Subcutaneous abdominal adipose tissue (tissue), 5 donors: ENCODE measurements at regions not wholly inside any gene's neighbourhood (a gene's known extent, or its start where the extent isn't known, plus 50 kb on each side); places are given as distances from the start of the nearest gene placed in this dataset.

Experiments
- H3K27ac ChIP-seq: one replicate; pipeline ENCODE4 v1.7.0; 2013; ENCODE audit warnings: low read depth, mild to moderate bottlenecking, inconsistent platforms, low read length, moderate library complexity
- H3K27me3 ChIP-seq, 5 donors: one replicate each; pipeline ENCODE4 v1.7.0; 2013; ENCODE audit warnings: low read length in 5 of 5, inconsistent platforms in 1 of 5; ENCODE audit not compliant: control insufficient read depth in 5 of 5, insufficient read depth in 4 of 5
- H3K36me3 ChIP-seq, 5 donors: one replicate each; pipeline ENCODE4 v1.7.0; 2013; ENCODE audit warnings: low read length in 5 of 5; ENCODE audit not compliant: control insufficient read depth in 5 of 5, insufficient read depth in 5 of 5
- H3K4me1 ChIP-seq, 5 donors: one replicate each; pipeline ENCODE4 v1.7.0; 2013; ENCODE audit warnings: low read length in 5 of 5, mild to moderate bottlenecking in 3 of 5, moderate library complexity in 1 of 5; ENCODE audit not compliant: control insufficient read depth in 5 of 5, insufficient read depth in 5 of 5
- H3K4me3 ChIP-seq, 5 donors: one replicate each; pipeline ENCODE4 v1.7.0; 2013; ENCODE audit warnings: low read length in 5 of 5, low read depth in 1 of 5
- H3K9ac ChIP-seq, 5 donors: one replicate each; pipeline ENCODE4 v1.7.0; 2013; ENCODE audit warnings: low read length in 5 of 5, mild to moderate bottlenecking in 4 of 5, moderate library complexity in 3 of 5
- H3K9me3 ChIP-seq, 5 donors: one replicate each; pipeline ENCODE4 v1.7.0; 2013; ENCODE audit warnings: low read length in 5 of 5; ENCODE audit not compliant: control insufficient read depth in 5 of 5
- donor health status: healthy.
- donor health status: healthy.
- donor health status: healthy.
- donor health status: healthy.
- donor health status: healthy.

- no peak overlapping the region for H3K4me3 ChIP-seq
- H3K9ac ChIP-seq: no peak overlapping the region
- H3K27me3 ChIP-seq: no peaks in the 10 kb centered on the region
- no peaks in the 10 kb centered on the region for H3K36me3 ChIP-seq
- no peaks in the 10 kb centered on the region for H3K9me3 ChIP-seq
- peaks cover 0 to 36% (median 7%) of the 10 kb centered on the region in 5 donors for H3K4me1 ChIP-seq
- H3K27ac ChIP-seq: no peak overlapping the region
Measured at GRCh38 chr6:156163311-156163710, 613.9 kb upstream of the ARID1B start.

DNA sequence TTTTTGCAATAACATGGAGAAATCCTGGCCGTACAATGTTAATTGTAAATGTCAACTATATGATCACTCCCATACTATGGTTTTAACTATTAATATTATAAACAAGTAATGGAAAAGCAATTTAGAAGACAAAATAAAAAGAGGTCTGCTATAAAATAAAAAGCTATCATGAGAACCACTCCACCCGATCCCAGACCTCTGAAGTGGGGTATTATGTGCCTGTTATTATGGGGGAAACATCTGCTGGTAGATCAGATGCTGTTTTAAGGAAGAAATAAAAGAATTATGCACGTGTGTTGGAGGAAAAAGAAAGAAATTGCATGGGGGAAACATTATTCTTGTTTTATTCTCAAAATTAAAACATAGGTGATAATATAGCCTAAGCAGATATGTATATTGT, 615.7 kb upstream of the ARID1B start:
- H3K36me3 ChIP-seq: no peaks in the 10 kb centered on the region
- no peak overlapping the region for H3K4me3 ChIP-seq
- H3K27me3 ChIP-seq: no peaks in the 10 kb centered on the region
- no peaks in the 10 kb centered on the region for H3K9me3 ChIP-seq
- peaks cover 0 to 22% (median 0%) of the 10 kb centered on the region in 5 donors for H3K4me1 ChIP-seq
- no peak overlapping the region for H3K9ac ChIP-seq
- no peak overlapping the region for H3K27ac ChIP-seq

DNA sequence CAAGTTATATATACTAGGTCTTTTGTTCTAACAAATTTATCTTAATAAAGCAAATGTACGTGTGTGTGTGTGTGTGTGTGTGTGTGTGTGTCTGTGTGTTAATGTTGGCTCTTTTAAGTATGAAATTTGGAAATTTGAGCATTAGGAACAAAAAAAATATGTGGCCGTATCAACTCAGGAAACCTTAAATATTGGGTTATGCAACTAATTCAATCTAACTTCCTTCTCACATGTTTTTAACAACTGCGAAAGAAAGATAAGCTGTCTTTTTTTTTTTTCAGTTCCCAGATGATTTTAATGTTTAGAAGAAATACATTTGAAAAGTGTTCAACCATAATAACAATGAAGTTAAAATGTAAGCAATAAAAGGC, 616.4 kb upstream of the ARID1B start:
- Histone ChIP-seq H3K4me1 (peaks cover 0 to 18% (median 0%) of the 10 kb centered on the region in 5 donors), H3K27ac (no peak overlapping the region), H3K27me3 (no peaks in the 10 kb centered on the region), H3K9me3 (no peaks in the 10 kb centered on the region), H3K4me3 (no peak overlapping the region), H3K36me3 (no peaks in the 10 kb centered on the region), H3K9ac (no peak overlapping the region)

DNA sequence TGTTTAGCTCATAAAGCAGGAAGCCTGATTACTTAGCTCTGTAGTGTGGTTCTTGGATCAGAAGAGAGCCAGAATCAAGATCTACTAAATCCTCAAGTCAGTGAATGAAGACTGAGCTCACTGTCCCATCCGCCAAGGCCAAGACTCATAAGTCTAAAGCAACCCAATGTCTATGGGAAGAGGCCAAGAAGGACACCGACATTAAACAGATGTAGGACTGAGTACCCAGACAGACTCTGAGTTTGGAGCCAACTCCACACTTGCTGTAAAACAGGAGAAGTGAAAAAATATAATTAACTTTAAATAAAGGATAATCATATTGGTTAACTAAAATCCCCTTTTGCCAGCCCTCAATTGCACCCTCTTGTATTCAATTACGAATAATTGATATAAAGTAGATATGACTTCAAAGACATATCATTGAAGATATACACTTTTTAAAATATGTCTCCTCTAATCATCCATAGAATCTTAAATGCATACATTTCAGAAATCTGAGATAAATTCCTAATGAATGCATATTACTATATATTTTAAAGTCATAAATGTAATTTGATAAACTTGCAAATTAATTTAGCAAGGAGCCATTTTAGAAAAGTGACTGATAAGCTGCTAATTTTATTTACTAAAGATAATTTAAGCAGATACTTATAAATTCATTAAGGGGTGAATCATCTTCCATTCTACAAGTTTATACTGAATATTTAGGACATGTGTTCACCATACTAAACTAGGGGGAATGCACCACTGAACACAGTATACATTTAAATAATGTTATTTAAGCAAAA, 617.0 kb upstream of the ARID1B start:
- Histone ChIP-seq H3K27ac (no peak overlapping the region), H3K4me3 (no peak overlapping the region), H3K4me1 (peaks cover 0 to 17% (median 0%) of the 10 kb centered on the region in 5 donors), H3K9ac (no peak overlapping the region), H3K36me3 (no peaks in the 10 kb centered on the region), H3K9me3 (no peaks in the 10 kb centered on the region), H3K27me3 (no peaks in the 10 kb centered on the region)

DNA sequence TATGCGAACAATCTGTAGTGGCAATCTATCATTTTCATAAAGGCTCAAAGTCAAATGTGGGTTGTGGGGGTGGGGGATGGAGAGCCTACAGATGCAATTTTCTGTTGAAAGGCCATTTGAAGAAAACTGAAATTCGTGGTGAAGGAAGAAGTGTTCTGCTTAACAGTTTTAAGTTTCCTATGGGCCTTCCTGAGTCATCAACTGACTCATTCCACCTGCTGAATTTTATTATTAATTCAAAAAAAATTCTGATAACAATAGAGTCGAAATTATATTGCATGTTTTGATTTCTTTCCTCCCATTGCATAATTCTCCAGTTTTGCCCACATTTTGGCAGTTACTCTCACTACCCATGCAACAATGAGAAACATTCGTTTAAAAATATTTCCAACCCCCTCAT, 622.3 kb upstream of the ARID1B start:
- Histone ChIP-seq H3K9me3 (no peaks in the 10 kb centered on the region), H3K27ac (no peak overlapping the region), H3K9ac (no peak overlapping the region), H3K27me3 (no peaks in the 10 kb centered on the region), H3K36me3 (no peaks in the 10 kb centered on the region), H3K4me1 (peaks cover 0 to 4% (median 0%) of the 10 kb centered on the region in 5 donors), H3K4me3 (no peak overlapping the region)

GRCh38 chr6:156150391-156150790, 626.8 kb upstream of the ARID1B start:
- no peak overlapping the region for H3K4me3 ChIP-seq
- peaks cover 0 to 2% (median 0%) of the 10 kb centered on the region in 5 donors for H3K27me3 ChIP-seq
- no peak overlapping the region for H3K27ac ChIP-seq
- H3K4me1 ChIP-seq: peaks cover 0 to 4% (median 0%) of the 10 kb centered on the region in 5 donors
- H3K36me3 ChIP-seq: no peaks in the 10 kb centered on the region
- H3K9me3 ChIP-seq: no peaks in the 10 kb centered on the region
- no peak overlapping the region for H3K9ac ChIP-seq

DNA sequence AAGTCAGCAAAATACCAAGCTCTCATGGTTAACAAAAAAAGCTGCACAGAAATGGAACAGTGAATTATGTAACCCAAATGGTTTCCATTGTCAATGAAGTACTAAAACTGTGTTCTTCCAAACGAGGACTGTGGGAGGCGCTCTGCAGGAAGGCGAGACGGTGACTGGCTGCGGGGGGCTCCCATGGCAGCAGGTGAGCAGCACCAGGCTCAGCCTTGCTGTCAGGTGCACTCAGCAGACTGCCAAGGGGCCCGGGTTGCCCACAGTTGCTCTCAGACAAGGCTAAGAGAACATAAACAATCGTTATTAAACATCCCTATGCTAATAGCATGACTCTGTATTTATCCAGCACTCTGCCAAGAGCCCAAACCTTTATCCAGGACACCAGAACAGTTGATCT, 630.3 kb upstream of the ARID1B start:
- Histone ChIP-seq H3K4me1 (no peaks in the 10 kb centered on the region), H3K9ac (no peak overlapping the region), H3K9me3 (peaks cover 0 to 6% (median 5%) of the 10 kb centered on the region in 5 donors), H3K4me3 (no peak overlapping the region), H3K27ac (no peak overlapping the region), H3K36me3 (no peaks in the 10 kb centered on the region), H3K27me3 (peaks cover 0 to 2% (median 0%) of the 10 kb centered on the region in 5 donors)

- Histone ChIP-seq H3K27me3 (no peaks in the 10 kb centered on the region), H3K4me1 (peaks cover 0 to 1% (median 0%) of the 10 kb centered on the region in 5 donors), H3K4me3 (no peak overlapping the region), H3K36me3 (no peaks in the 10 kb centered on the region), H3K9me3 (peaks cover 0 to 4% (median 3%) of the 10 kb centered on the region in 5 donors), H3K9ac (no peak overlapping the region), H3K27ac (no peak overlapping the region)
Measured at GRCh38 chr6:156131221-156131903, 645.8 kb upstream of the ARID1B start.

GRCh38 chr6:156126535-156126934, 650.6 kb upstream of the ARID1B start:
- no peak overlapping the region for H3K4me3 ChIP-seq
- peaks cover 0 to 6% (median 0%) of the 10 kb centered on the region in 5 donors for H3K4me1 ChIP-seq
- H3K36me3 ChIP-seq: no peaks in the 10 kb centered on the region
- no peak overlapping the region for H3K27ac ChIP-seq
- no peaks in the 10 kb centered on the region for H3K27me3 ChIP-seq
- no peak overlapping the region for H3K9ac ChIP-seq
- H3K9me3 ChIP-seq: no peaks in the 10 kb centered on the region

GRCh38 chr6:156125844-156126243, 651.3 kb upstream of the ARID1B start:
- Histone ChIP-seq H3K4me1 (peaks cover 0 to 6% (median 0%) of the 10 kb centered on the region in 5 donors), H3K36me3 (no peaks in the 10 kb centered on the region), H3K9ac (no peak overlapping the region), H3K9me3 (no peaks in the 10 kb centered on the region), H3K27me3 (no peaks in the 10 kb centered on the region), H3K4me3 (no peak overlapping the region), H3K27ac (no peak overlapping the region)
